Left cardiac atrium (tissue), 4 donors: ENCODE measurements at regions not wholly inside any gene's neighbourhood (a gene's known extent, or its start where the extent isn't known, plus 50 kb on each side); places are given as distances from the start of the nearest gene placed in this dataset.
A peak's percentile ranks its signal among the peaks of the same experiment; 100 is the strongest.
"Not testable (repeated sequence)": the region's sequence is repeated elsewhere in the genome, so short reads cannot be mapped to it uniquely, and the experiment has no call there.

Source experiments
- ATAC-seq, 2 donors: fragments of 200-7000 bp; cut with Tn5 transposase; one replicate each; pipeline ENCODE4 v1.9.1; 2020; ENCODE audit warnings: mild to moderate bottlenecking in 2 of 2, moderate library complexity in 2 of 2
- DNase-seq: peaks from one replicate; pipeline ENCODE4 v3.0.0-alpha.2; 2020
- intact Hi-C, 2 donors: fragments of 100-400 bp; cut with DNase I; formaldehyde crosslinking; loops; one replicate each; pipeline versions ENCODE4 v1.14.1 to v1.15.1; 2022 to 2023
- donor health status: DM: no; HTN: yes; CAD: no.
- donor health status: DM: no; HTN: yes; CAD: no; lungs with severe emphysema.
- donor health status: DM: yes; HTN: yes; CAD: no.
- donor health status: Dilated cardiomyopathy.

- DNase-seq, result no peak
- ATAC-seq, result no peak
- intact Hi-C loops, result no loop called here
Observed at GRCh38 chr3:4063916-4064574, 239.1 kb upstream of the SETMAR start.

DNA sequence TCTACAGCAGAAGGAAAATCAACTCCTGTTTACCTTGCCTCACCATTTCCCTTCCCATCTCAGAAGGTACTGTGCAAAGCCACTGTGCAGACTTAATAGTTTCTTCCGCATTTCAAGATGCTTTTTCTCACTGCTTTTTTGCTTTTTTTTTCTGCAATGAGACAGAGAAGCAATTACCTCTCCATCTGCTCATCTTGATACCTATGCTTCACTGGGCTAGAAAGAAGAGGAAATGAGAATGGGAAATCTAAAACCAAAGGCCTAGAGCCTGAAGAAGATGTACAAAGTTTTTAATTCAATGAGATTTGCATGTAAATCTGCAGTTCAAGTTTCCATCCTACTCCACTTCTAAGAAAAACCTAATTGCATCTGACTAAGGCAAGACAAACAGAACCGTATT, 238.1 kb upstream of the SETMAR start:
- intact Hi-C loops, result no loop called here
- DNase-seq, result no peak
- ATAC-seq, result no peak

DNA sequence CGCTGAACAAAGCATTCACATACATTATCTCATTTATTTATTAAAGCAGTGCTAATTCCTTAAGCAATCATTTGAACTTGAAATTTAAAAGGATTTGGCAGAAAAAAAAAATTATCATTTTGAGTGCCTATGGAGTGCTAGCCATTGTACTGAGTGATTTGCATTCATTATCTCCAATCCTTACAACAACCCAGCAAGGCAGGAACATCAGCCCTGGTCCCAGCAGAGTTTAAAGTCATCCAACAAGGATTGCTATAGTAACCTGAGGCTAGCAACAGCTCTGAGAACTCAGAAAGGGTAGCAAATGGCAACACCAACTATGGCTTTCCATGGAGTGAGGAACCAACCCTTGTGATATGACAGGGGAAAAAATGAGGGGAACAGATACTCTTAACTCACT, 237.6 kb upstream of the SETMAR start:
- intact Hi-C loops, result no loop called here
- DNase-seq, result no peak

GRCh38 chr3:4067893-4068292, 235.3 kb upstream of the SETMAR start:
- intact Hi-C loops, result no loop called here
- ATAC-seq (no peak), DNase-seq (no peak)

More for the DNA sequence above, 237.6 kb upstream of the SETMAR start:
- ATAC-seq, result no peak

GRCh38 chr3:4069796-4070195, 233.4 kb upstream of the SETMAR start:
- intact Hi-C loops, result no loop called here
- ATAC-seq, result no peak
- no peak for DNase-seq

DNA sequence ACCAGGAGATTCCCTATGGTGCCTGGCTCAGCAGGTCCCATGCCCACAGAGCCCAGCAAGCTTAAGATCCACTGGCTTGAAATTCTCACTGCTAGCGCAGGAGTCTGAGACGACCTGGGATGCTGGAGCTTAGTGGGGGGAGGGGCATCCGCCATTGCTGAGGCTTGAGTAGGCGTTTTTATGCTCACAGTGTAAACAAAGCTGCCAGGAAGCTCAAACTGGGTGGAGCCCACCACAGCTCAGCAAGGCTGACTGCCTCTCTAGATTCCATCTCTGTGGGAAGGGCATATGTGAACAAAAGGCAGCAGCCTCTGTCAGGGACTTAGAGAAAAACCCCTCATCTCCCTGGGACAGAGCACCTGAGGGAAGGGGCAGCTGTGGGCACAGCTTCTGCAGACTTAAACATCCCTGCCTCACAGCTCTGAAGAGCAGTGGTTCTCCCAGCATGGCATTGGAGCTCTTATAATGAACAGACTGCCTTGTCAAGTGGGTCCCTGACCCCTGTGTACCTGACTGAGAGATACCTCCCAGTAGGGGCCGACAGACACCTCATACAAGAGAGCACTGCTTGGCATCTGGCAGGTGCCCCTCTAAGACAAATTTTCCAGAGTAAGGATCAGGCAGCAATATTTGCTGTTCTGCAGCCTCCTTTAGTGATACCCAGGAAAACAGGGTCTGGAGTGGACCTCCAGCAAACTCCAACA, 231.5 kb upstream of the SETMAR start:
- DNase-seq (no peak), ATAC-seq (no peak)
- intact Hi-C loops, result no loop called here

GRCh38 chr3:4077278-4077677, 225.9 kb upstream of the SETMAR start:
- DNase-seq, ATAC-seq, intact Hi-C loops: not testable (repeated sequence)

DNA sequence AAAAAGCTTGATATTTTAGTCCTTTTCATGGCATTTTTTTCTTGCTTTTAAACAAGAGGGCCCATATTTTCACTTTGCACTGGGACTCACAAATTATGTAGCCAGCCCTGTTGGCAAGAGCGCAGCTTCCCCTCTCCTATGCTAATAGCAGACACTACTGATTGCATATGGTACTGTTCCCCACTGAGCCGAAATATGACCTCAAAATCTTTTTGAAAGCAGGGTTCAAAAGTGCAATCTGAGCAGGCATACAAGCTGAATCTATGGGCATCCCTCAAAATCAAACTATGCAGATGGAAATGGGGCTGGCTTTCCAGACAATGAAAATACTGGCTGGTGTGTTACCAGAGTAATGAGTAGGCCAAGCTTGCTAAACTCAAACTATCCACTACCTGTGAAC, 225.2 kb upstream of the SETMAR start:
- no peak for ATAC-seq
- DNase-seq, result no peak
- intact Hi-C loops, result no loop called here

- ATAC-seq (no peak), DNase-seq (no peak)
- intact Hi-C loops, result no loop called here
Observed at GRCh38 chr3:4078903-4079302, 224.3 kb upstream of the SETMAR start.

DNA sequence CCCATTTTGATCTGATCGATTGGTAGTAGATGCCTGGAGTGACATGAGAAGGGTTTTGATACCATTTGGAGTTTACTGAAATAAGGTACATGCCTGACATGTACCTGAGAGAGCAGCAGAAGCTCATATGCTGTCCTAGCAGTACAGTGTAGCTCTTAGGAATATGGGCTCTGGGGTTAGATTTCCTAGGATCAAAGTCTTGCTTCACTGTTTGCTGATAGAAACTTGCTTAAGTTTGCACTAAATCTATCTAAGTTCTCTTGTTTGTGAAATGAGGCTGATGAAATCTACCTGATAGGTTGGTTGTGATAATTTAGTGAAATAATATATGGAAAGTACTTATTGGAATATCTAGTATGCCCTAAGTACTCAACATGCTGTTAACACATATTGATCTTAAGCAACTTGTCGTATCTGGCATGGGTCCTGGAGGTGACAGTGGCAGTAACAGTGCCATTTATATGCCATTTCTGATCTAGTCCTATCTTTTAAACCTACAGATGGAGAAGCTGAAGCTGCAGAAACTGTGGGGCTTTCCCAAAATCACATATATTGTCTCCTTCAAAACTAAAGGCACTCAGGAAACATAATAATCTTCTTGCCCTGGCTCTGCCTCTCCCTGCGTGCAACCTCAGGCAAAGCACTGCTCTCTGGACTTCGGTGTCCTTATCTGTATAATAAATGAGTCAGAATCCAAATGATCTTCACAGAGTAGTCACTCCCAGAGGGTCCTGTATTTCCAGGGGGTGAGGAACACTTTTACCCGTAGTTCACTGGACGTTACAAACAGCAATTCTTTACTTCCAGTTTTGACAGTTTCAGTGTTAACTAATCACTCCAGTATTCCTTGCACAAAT, 223.6 kb upstream of the SETMAR start:
- ATAC-seq (no peak), DNase-seq (no peak)
- intact Hi-C loops, result no loop called here

DNA sequence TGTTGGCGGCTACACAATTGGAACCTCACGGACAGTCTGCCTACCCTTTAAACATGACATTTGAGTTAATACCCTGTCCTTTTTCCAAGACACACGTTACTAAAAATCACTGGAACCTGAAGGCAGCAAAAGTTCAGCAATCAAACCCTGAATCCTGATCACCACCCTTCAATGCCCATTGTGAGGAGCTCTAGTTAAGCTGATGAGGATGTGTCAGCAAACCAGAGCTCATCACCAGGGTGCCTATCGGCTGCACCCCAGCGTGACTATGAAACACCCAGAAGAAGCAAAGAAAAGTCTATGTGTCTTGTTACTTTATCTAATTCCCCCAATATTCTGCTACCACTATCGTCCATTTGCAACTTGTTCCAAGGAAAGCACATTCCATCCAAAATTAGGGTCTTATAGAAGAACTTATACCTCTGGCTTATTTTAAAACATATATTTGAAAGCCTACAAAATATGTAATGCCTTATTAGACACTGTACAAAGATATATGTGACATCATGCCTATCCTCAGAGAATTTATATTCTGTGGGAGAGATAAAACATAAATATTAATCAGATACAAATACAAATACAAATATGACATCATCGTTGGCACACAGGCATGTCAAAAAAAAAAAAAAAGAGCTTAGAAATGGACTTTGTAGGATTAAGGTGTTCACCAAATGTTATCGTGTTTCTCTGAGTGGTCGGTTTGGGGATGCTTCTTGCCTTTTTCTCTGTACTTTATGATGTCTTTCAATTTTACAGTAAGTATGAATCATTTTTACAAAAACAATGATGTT, 219.7 kb upstream of the SETMAR start:
- no peak for DNase-seq
- ATAC-seq, result no peak
- intact Hi-C loops, result no loop called here

DNA sequence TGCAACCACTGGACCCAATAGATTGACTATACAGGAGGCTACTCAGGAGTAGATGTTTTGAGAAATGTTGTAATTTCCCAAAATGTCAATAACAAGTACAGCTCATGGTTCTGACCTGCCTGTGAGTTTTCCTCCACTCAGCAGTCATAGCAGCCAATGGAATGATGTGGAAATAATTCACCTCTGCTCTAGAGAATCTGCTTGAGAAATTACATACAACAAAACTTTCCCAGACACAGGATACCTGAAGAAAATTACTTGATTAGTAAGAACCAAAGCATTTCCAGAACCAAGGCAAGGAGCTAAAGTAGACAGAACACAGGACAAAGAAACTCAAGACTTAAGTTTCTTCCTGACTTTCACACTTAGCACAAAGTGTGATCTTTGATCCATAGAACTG, 218.9 kb upstream of the SETMAR start:
- no peak for DNase-seq
- intact Hi-C loops, result no loop called here
- peak in 1 of 2 donors; percentile 27 for ATAC-seq

DNA sequence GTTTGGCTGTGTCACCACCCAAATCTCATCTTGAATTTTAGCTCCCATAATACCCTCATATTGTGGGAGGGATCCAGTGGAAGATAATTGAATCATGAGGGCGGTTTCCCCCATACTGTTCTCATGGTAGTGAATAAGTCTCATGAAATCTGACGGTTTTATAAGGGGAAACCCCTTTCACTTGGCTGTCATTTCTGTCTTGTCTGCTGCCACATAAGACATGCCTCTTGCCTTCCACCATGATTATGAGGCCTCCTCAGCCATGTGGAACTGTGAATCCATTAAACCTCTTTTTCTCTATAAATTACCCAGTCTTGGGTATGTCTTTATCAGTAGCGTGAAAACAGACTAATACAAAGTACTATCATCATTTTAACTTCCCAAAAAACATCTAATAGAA, 216.5 kb upstream of the SETMAR start:
- intact Hi-C loops, DNase-seq, ATAC-seq: not testable (repeated sequence)

GRCh38 chr3:4091786-4092185, 211.4 kb upstream of the SETMAR start:
- intact Hi-C loops, result no loop called here
- DNase-seq (no peak), ATAC-seq (no peak)

GRCh38 chr3:4097801-4098200, 205.4 kb upstream of the SETMAR start:
- intact Hi-C loops, result no loop called here
- DNase-seq (no peak), ATAC-seq (peak in 1 of 2 donors; percentile 47)

GRCh38 chr3:4099607-4100006, 203.6 kb upstream of the SETMAR start:
- intact Hi-C loops, result no loop called here
- ATAC-seq (no peak), DNase-seq (no peak)

GRCh38 chr3:4107430-4107829, 195.7 kb upstream of the SETMAR start:
- ATAC-seq, result no peak

DNA sequence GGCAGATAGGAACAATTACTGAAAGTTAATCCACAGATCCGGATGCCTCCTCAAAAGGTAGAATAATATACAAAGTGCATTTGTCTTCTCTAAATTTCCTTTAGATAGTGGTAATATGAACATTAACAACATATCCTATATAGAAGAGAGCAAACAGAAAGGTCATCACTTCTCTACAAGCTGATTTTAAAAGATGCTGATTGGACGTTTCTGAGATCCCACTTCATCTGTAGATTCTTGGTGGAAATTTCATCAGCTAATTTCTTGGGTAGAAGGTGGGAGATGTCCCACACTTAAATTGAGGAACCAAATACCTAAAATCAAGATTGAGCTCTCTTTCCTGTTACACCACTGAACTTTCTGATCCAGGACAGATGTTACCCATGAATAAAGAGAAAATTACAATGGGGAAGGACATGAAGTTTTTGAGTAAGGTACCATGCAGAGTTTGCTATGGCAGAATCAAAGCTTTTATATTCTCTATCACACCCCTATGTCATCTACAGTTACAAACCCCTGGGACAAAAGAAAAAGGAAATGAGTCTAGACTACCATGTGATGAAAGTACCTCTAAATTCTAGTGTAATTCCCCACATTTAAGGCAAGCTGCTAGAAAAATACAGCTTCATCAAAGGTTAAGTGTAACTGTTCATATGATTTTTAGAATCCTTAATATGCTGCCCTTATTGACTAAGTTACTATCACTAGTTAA, 189.2 kb upstream of the SETMAR start:
- ATAC-seq (no peak), DNase-seq (no peak)
- intact Hi-C loops, result no loop called here

More at GRCh38 chr3:4107430-4107829, 195.7 kb upstream of the SETMAR start:
- intact Hi-C loops, result no loop called here
- no peak for DNase-seq

- ATAC-seq (no peak), DNase-seq (no peak)
- intact Hi-C loops, result no loop called here
Observed at GRCh38 chr3:4119119-4119518, 184.1 kb upstream of the SETMAR start.
